Fibroblast of skin of left quadriceps (primary cell): ENCODE measurements at regions not wholly inside any gene's neighbourhood (a gene's known extent, or its start where the extent isn't known, plus 50 kb on each side); places are given as distances from the start of the nearest gene placed in this dataset.
A peak's percentile ranks its signal among the peaks of the same experiment; 100 is the strongest.

Source experiments
- DNase-seq, 2 experiments: peaks; one replicate each; pipeline ENCODE4 v3.0.0-alpha.2; 2013; ENCODE audit warnings: low read depth in 2 of 2

GRCh38 chr18:22355598-22355997 is 62.1 kb downstream of the CTAGE1 start:
- no peak for DNase-seq

DNA sequence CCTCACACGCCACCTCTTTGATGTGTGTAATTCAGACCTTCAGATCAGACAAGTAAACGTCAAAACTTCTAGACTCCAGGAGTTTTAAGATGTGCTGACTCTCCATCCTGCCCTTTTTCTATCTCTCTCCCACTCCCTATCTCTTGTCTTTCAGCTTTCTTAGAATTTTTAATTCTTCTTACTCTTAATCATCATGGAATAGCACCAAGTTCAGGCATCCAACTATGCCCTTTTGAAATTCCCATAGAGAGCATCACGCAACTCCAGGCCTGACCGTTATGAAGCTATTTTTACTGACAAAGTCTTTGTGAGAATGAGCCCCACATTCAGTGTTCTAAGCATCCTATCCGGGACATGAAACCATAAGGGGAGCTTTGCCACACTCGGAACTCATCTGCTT is 62.6 kb downstream of the CTAGE1 start:
- DNase-seq: no peak

DNA sequence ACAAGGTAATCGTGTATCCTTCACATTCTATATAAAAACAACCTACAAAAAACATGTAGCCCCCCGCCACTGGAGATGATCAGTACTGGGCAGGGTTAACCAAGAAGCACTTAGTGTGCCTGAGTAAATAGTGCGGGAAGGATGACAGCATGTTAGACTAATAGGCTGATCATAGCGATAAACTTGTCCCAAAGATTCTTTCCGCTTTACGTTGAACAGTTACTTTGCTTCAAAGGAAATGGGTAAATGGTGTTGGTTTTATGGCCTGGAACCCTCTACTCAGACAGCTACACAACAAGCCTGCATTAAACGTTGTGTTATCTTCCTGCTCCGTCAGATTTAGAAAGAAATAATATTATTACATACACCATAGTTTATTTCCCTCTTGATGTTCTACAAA is 67.7 kb downstream of the CTAGE1 start:
- DNase-seq: no peak

GRCh38 chr18:22349317-22349898 is 68.3 kb downstream of the CTAGE1 start:
- DNase-seq: no peak

DNA sequence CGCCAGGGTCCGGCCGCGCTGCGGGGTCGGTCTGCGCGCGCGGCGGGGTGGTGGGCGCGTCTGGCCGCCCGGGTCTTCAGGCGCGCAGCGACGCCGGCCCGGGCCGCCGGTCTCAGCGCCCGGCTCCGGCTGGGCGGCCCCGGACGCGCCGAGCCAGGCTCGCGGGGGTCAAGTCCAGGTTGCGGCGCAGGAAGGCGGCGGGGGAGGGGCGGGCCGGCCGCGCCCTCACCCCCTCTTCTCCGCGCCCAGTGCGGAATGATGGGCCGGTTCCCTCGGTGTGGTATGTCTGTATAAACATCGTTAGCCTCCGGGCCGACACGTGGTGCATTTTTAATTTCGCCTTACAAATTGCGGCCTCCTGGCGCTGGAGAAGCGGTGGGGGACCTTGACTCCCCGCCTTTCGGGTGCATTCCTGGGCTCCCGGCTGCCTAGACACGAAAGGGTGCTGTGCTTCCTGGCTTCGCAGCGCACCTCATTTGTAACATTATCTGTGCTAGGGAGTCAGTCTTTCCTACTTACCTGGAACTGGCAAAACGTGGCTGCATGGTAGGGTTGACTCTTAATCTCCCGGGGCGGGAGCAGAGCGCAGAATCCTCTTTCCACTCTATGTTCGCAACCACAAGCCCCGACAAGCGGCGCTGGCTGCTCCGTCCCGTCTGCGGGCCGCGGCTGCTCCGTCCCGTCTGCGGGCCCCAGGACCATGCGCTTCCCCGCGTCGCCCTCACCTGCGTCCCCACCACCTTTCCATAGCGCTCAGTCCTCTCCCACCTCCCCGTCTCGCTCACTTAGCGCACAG is 69.0 kb downstream of the CTAGE1 start:
- DNase-seq: peak; percentile 20 to 35

DNA sequence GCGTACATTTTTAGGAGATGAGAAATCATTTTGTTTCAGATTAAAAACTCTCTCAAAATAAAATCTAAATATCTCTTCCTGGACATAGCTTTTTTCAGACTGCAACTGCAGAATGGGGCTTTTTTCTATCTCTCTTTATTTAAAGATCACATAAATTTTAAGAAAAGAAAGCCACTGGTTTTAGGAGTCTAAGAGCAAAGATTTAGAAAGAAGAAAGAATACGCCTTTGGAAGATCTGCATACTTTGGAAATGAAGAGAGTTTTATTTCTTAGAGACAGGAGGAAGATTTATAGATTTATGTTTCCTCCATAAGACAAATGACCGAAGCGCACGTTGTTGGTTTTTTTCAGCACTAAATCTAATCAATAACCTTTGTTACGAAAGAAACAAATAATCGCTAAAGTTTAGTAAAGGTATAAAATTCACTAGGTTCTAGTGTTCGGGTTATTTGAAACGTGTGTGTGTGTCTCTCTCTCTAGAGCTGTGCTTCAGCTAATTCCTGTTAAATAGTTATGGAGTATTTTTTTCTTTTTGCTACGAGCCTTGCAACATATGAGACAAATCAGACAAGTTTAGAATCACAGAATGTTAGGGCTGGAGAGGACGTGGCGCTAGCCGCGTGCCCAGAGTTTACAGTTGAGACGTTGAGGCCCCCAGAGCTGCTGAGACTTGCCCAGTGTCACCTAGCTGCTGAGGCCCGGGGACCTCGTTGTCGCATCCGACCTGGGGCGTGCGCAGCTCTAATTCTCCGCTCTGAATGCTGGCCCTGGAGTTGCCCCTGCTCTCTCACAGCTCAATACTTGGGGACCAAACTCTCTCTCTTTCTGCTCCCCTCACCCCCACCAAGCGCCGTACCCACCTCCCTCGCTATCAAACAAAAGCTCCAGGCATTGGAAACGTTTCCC is 69.9 kb downstream of the CTAGE1 start:
- no peak for DNase-seq

GRCh38 chr18:22346953-22347605 is 70.6 kb downstream of the CTAGE1 start:
- peak; percentile 17 to 26 for DNase-seq

DNA sequence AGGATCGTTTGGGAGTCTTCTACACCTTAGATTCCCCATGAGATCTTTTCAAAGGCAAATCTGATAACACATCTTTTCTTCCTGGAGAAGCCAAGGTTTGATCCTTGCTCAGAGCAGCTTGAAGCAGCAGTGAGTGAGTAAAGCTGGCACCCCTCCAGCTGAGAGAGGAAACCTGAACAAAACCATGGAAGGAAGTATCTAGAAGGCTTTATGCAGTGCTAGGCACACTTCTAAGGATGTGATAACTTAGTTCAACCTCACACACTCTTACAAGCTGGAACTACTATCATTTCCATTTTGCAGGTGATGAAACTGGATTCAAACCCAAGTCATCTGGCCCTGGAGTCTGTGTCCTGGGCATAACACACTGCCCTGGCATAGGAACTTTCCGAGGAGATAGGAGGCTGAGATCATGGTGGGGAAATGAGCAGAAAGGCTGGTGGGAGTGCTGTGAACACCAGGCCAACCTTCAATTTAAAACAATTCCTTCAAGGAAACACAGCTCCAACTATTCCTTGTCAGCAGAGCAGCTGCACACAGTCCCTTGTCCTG is 71.2 kb downstream of the CTAGE1 start:
- peak; percentile 39 to 44 for DNase-seq

DNA sequence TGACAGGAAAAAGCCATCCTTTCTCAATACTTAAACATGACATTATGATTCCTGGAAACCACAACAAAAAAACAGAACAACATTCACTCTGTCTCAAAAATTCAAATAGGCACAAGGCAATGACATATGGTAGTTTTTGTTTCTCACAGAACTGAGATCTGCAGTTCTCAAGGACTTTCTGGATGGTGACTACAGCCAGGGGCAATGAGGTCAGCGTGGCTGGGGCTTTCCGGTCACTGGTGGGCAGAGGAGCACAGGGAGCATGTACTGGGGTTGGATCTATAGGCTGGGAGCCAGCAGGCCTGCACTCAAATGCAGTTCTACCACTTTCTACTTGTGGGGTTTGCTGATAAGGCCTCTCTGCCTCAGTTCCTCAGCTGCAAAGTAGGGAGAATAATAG is 72.0 kb downstream of the CTAGE1 start:
- DNase-seq: no peak

GRCh38 chr18:22344908-22345670 is 72.6 kb downstream of the CTAGE1 start:
- DNase-seq: no peak

GRCh38 chr18:22344445-22344844 is 73.3 kb downstream of the CTAGE1 start:
- no peak for DNase-seq

DNA sequence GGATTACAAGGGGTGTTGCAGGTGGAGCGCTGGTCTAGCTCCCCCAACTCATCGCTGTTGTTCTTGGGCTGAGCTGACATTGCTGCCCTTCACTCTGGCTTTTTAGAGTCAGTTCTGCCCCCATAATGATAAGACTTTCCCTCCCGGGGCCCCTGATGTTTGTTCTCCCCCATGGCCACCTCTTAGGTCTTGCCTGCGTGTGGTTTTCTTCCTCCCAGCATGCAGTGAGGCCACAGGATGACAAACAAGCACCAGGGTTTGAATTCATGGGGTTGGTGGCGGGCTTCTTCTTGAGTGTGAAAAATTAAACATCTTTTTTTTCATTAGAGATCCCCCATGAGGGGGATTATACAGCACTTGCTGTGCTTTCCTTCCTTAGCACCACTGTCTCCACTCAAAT is 74.1 kb downstream of the CTAGE1 start:
- DNase-seq: no peak

DNA sequence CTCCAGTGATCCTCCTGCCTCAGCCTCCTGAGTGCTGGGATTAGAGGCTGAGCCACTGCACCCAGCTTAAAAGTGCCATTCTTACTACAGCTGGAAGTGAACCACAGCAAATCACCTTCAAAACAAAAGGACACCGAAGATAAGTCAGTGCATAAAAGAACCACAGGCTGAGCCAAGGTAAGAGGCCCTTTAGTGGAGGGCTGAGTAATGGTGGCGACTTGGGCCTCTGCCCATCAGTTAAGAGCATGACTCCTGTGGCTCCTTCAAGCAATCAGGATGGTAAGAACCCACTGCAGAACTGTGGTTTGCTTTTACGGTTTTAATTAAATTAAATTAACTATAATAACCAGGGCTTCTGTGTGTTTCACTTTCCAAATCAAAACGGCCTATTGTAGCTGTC is 75.1 kb downstream of the CTAGE1 start:
- DNase-seq: peak in 1 of 2 experiments; percentile 24

DNA sequence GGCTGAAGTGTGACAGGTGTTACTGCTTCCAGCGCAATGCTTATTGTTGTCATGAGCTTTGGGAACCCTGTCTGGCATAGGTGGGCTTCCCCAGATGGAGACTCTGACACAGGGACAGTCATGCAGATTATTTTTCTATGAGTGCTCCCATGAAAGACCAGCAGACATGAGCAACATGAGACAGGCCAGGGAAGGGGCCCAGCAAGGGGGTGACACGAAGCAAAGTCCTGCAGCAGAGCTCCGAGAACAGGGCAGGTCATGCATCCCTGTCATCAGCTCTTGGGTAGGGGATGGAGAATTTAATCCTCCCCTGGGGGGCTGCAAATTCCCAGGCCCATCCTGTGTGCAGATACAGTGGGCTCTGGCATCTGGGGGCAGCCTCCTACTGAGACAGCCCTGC is 77.4 kb downstream of the CTAGE1 start:
- no peak for DNase-seq

DNA sequence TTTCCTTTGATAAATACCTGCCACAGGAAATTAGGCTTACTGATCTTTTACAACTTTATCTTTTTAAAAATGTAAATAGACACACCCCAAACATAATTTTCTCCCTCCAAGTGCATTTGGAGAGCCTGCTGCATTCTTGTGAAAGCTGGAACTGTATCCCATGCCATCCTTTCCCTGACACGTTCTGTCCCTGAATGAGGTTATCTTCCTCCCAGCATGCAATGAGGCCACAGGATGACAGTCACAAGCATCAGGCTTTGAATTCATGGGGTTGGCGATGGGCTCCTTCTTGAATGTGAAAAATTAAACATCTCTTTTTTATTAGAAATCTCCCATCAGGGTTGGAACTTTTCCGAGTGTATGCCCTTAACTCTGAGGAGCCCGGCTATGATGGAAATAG is 77.8 kb downstream of the CTAGE1 start:
- no peak for DNase-seq

- DNase-seq: no peak
These were observed 79.9 kb downstream of the CTAGE1 start for GRCh38 chr18:22337833-22338232.

GRCh38 chr18:22337306-22337705 is 80.4 kb downstream of the CTAGE1 start:
- DNase-seq: no peak

DNA sequence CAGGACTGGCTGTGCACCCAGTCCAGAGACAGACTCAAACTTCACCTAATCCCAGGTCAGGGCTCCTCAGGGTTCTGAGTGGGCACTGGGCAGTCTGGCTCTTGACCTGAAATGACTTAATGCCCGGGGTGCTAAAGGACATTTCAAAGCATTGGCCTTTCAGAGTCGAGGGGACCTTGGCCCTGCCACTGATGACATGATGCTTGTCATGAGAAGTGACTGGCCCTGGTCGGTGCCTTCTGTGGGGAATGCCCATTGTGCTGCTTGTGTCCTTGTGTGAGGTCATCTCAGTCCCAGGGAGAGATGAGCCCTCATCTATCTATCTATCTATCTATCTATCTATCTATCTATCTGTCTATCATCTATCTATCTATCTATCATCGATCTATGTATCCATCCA is 81.3 kb downstream of the CTAGE1 start:
- DNase-seq: no peak

GRCh38 chr18:22335731-22336198 is 82.0 kb downstream of the CTAGE1 start:
- no peak for DNase-seq

GRCh38 chr18:22334567-22334966 is 83.1 kb downstream of the CTAGE1 start:
- DNase-seq: no peak

DNA sequence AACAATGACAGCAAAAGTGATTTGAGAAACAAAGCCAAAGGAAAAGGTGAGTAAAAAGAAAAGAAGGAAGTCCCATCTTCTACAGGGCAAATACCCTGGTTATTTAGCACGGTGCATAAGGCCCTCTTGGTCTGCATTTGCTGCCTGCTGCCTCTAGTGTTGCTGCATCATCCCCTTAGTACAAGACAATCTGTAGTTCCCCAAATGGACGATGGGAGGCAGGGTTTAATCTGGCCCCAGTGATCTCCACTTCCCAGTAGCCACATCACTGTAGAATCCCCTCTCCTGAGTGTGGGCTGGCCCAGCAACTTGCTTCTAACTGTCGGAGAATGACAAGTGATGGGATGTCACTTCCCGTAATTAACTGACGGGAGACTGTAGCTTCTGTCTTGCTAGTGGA is 85.1 kb downstream of the CTAGE1 start:
- no peak for DNase-seq
